IgD-negative memory B cell (primary cell): ENCODE measurements at regions not wholly inside any gene's neighbourhood (a gene's known extent, or its start where the extent isn't known, plus 50 kb on each side); places are given as distances from the start of the nearest gene placed in this dataset.

Experiments
- H3K27ac Mint-ChIP-seq, 3 donors: one replicate each; pipeline ENCODE4 v1.8.0; 2020 to 2022; ENCODE audit warnings: mild to moderate bottlenecking in 3 of 3, mixed read lengths in 3 of 3, moderate library complexity in 1 of 3
- H3K27me3 Mint-ChIP-seq: one replicate; pipeline ENCODE4 v1.8.0; 2021; ENCODE audit warnings: mixed read lengths
- H3K36me3 Mint-ChIP-seq: one replicate; pipeline ENCODE4 v1.8.0; 2020; ENCODE audit warnings: mild to moderate bottlenecking, mixed read lengths
- H3K4me1 Mint-ChIP-seq, 3 donors: one replicate each; pipeline ENCODE4 v1.8.0; 2020 to 2022; ENCODE audit warnings: mixed read lengths in 3 of 3, mild to moderate bottlenecking in 1 of 3
- H3K4me3 Mint-ChIP-seq, 4 donors: one replicate each; pipeline ENCODE4 v1.8.0; 2020 to 2022; ENCODE audit warnings: mild to moderate bottlenecking in 4 of 4, mixed read lengths in 4 of 4, moderate library complexity in 3 of 4
- H3K9me3 Mint-ChIP-seq, 3 donors: one replicate each; pipeline ENCODE4 v1.8.0; 2020 to 2021; ENCODE audit warnings: mixed read lengths in 3 of 3, mild to moderate bottlenecking in 1 of 3

DNA sequence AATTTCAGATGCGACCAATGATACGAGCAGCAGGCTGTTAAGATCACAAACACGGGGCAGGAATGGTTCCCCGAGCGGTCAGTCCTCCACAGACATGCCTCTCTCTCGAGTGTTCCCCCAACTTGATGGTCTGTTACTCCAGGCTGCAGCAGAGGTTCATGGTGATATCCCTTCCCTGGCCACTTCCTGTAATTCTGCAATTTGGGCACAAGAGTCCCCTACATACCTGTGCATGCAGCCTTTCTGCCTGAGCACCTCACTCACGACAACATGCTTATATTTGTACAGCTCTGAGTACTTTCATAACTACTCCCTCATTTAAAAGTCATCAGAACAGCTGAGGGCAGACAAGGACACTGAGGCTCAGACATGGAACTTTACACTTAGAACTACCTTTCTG lies 408.1 kb upstream of the NR2F2 start:
- Mint-ChIP-seq H3K36me3 (no peaks in the 10 kb centered on the region), H3K27ac (no peak overlapping the region), H3K9me3 (peaks cover 0 to 2% (median 2%) of the 10 kb centered on the region in 3 donors), H3K4me3 (no peak overlapping the region), H3K27me3 (no peaks in the 10 kb centered on the region), H3K4me1 (no peaks in the 10 kb centered on the region)

GRCh38 chr15:95923792-95924191 lies 406.7 kb upstream of the NR2F2 start:
- Mint-ChIP-seq H3K4me1 (no peaks in the 10 kb centered on the region), H3K9me3 (peaks cover 0 to 2% (median 2%) of the 10 kb centered on the region in 3 donors), H3K27me3 (no peaks in the 10 kb centered on the region), H3K27ac (peak overlapping the region in 1 of 3 donors; percentile 33), H3K4me3 (no peak overlapping the region), H3K36me3 (no peaks in the 10 kb centered on the region)

DNA sequence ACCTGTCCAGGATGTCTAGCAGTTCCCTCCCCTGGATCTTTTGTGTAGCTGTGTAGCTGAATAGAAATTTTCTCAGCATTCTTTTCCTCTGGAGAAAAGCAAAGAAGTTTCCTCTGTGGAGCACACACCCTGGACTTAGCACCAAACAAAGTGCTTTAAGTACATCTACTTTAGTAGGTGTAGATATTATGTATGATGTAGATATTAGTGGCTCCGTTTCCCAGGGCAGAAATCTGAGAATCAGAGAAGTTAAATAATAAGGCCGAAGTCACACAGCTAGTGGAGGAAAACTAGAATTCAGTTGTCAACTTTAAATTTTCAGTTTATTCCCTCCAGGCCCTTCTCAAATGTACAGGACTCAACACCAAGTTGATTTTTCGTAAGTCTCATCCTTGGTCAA lies 401.7 kb upstream of the NR2F2 start:
- H3K36me3 Mint-ChIP-seq = peaks cover 1% of the 10 kb centered on the region
- peaks cover 0 to 2% (median 0%) of the 10 kb centered on the region in 3 donors for H3K9me3 Mint-ChIP-seq
- H3K27ac Mint-ChIP-seq = no peak overlapping the region
- no peaks in the 10 kb centered on the region for H3K4me1 Mint-ChIP-seq
- no peaks in the 10 kb centered on the region for H3K27me3 Mint-ChIP-seq
- no peak overlapping the region for H3K4me3 Mint-ChIP-seq

GRCh38 chr15:95929232-95929846 lies 401.2 kb upstream of the NR2F2 start:
- H3K4me3 Mint-ChIP-seq = no peak overlapping the region

DNA sequence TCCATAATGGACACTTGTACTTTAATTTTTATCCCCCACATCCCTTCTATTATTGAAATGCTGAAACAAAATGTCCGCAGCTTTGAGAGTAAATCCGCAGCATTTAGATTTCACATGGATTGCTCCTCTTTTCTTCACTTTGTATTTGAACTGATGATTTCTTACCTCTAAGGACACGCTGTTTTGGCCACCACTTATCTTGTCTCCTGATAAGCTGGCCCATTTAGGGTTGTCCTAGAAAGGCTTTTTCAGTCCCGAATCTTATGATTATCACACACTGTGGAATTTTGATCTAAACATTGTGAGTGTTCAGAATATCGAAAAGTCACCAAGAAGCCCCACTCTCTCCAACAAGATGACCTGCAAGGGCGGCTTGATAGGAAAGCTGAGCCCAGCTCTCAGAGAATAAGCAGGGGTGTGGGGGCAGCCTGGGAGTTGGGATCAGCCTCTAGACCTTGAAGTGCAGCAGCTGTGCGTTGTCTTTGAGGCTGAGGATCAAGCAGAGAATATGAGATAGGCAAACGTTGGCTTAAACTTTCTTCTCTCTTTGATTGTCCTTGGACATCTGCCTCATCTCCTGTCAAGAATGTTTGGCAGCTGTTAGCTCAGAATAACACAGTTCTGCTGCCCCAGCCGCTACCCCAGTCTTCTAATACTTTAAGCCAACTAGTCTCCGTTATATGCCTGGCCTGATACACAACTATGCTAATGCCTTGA lies 399.7 kb upstream of the NR2F2 start:
- Mint-ChIP-seq H3K27ac (no peak overlapping the region), H3K4me1 (no peaks in the 10 kb centered on the region), H3K36me3 (peaks cover 1% of the 10 kb centered on the region), H3K4me3 (no peak overlapping the region), H3K9me3 (peaks cover 0 to 3% (median 2%) of the 10 kb centered on the region in 3 donors), H3K27me3 (no peaks in the 10 kb centered on the region)

More at GRCh38 chr15:95929232-95929846, 401.2 kb upstream of the NR2F2 start:
- Mint-ChIP-seq H3K27ac (no peak overlapping the region), H3K4me1 (no peaks in the 10 kb centered on the region), H3K9me3 (peaks cover 0 to 3% (median 2%) of the 10 kb centered on the region in 3 donors), H3K36me3 (peaks cover 1% of the 10 kb centered on the region), H3K27me3 (no peaks in the 10 kb centered on the region)

DNA sequence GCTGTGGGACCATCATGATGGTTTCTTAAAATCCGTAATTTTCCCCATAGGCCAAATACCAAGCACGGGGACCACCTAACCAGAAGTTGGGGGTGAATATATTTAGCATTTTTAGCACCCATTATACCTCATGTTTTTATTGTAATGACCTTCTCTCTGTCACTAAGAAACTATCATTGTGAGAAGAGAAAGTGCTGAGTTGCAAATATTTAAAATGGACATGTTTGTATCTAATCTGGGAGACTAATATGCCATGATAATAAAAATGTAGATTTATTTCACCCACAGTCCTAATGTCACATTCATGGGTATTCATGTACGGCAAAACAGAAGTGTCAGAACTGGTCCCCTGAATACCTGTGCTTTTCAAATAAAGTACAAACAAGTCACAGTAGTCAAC lies 398.9 kb upstream of the NR2F2 start:
- H3K4me1 Mint-ChIP-seq = no peaks in the 10 kb centered on the region
- H3K9me3 Mint-ChIP-seq = peaks cover 0 to 3% (median 0%) of the 10 kb centered on the region in 3 donors
- no peak overlapping the region for H3K27ac Mint-ChIP-seq
- no peaks in the 10 kb centered on the region for H3K27me3 Mint-ChIP-seq
- no peak overlapping the region for H3K4me3 Mint-ChIP-seq
- H3K36me3 Mint-ChIP-seq = peaks cover 1% of the 10 kb centered on the region

GRCh38 chr15:95932141-95932540 lies 398.4 kb upstream of the NR2F2 start:
- peaks cover 2% of the 10 kb centered on the region for H3K36me3 Mint-ChIP-seq
- no peak overlapping the region for H3K4me3 Mint-ChIP-seq
- peaks cover 0 to 3% (median 0%) of the 10 kb centered on the region in 3 donors for H3K9me3 Mint-ChIP-seq
- no peaks in the 10 kb centered on the region for H3K4me1 Mint-ChIP-seq
- no peak overlapping the region for H3K27ac Mint-ChIP-seq
- H3K27me3 Mint-ChIP-seq = no peaks in the 10 kb centered on the region

GRCh38 chr15:95932676-95933075 lies 397.8 kb upstream of the NR2F2 start:
- Mint-ChIP-seq H3K4me1 (no peaks in the 10 kb centered on the region), H3K36me3 (peaks cover 2% of the 10 kb centered on the region), H3K4me3 (no peak overlapping the region), H3K27me3 (no peaks in the 10 kb centered on the region), H3K9me3 (peaks cover 0 to 3% (median 0%) of the 10 kb centered on the region in 3 donors), H3K27ac (no peak overlapping the region)

GRCh38 chr15:95935852-95936251 lies 394.6 kb upstream of the NR2F2 start:
- Mint-ChIP-seq H3K36me3 (peaks cover 1% of the 10 kb centered on the region), H3K27ac (no peak overlapping the region), H3K4me3 (no peak overlapping the region), H3K27me3 (no peaks in the 10 kb centered on the region), H3K4me1 (no peaks in the 10 kb centered on the region), H3K9me3 (peaks cover 0 to 10% (median 0%) of the 10 kb centered on the region in 3 donors)

DNA sequence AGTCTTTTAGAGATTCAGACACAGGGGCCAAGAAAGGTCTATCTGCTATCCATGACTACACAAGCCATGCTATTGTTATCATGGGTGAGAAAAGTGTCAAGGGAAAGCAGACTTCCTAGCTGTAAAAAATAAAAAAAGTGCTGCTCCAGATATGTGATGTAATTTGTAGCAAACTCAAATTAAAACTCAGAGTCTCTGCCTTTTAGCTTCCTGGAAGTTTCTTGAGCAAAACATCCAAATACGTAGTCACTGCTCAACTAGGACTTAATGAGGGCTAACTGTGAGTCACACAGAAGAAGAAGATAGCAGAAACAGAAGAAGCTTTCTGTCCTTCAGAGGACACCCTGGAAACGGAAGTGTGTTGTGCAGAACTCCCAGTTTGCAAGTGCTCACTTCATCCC lies 393.4 kb upstream of the NR2F2 start:
- Mint-ChIP-seq H3K27ac (no peak overlapping the region), H3K36me3 (peaks cover 1% of the 10 kb centered on the region), H3K4me1 (no peaks in the 10 kb centered on the region), H3K27me3 (no peaks in the 10 kb centered on the region), H3K4me3 (no peak overlapping the region), H3K9me3 (peaks cover 0 to 10% (median 2%) of the 10 kb centered on the region in 3 donors)

DNA sequence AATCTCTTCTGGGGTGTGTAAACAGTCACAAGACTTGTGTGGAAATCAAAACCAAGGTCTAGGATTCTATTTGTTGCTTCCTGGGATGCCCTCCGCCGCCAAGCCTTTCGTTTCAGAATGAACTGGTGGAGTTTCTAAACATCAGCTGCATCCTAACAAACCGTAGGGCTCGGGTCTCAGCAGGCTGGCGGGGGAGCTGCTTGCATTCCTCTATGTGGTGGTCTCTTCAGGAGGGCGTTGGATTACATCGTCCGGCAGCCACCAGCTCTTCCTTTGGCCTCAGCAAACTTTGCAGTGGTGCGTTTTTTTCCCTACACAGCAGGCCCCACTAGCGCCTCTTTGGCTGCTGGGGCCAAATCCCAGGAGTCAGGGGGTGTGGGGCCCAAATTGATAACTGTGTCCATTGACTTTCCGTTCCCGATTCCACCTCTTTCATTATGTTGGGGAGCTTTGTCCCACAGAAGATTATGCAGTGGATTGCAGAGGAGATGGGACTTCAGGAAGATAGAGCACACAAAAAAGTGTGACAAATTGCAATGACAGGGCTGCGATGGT lies 390.0 kb upstream of the NR2F2 start:
- Mint-ChIP-seq H3K4me1 (no peaks in the 10 kb centered on the region), H3K36me3 (peaks cover 1% of the 10 kb centered on the region), H3K9me3 (peaks cover 2 to 8% (median 4%) of the 10 kb centered on the region in 3 donors), H3K4me3 (no peak overlapping the region), H3K27me3 (no peaks in the 10 kb centered on the region), H3K27ac (peak overlapping the region in 1 of 3 donors; percentile 59)

- peaks cover 2 to 7% (median 2%) of the 10 kb centered on the region in 3 donors for H3K9me3 Mint-ChIP-seq
- no peaks in the 10 kb centered on the region for H3K27me3 Mint-ChIP-seq
- no peaks in the 10 kb centered on the region for H3K36me3 Mint-ChIP-seq
- no peak overlapping the region for H3K27ac Mint-ChIP-seq
- H3K4me1 Mint-ChIP-seq = no peaks in the 10 kb centered on the region
- no peak overlapping the region for H3K4me3 Mint-ChIP-seq
These were observed 386.3 kb upstream of the NR2F2 start for GRCh38 chr15:95944193-95944592.

- no peak overlapping the region for H3K27ac Mint-ChIP-seq
- peaks cover 1 to 7% (median 2%) of the 10 kb centered on the region in 3 donors for H3K9me3 Mint-ChIP-seq
- H3K4me3 Mint-ChIP-seq = no peak overlapping the region
- no peaks in the 10 kb centered on the region for H3K27me3 Mint-ChIP-seq
- H3K4me1 Mint-ChIP-seq = no peaks in the 10 kb centered on the region
- no peaks in the 10 kb centered on the region for H3K36me3 Mint-ChIP-seq
These were observed 385.7 kb upstream of the NR2F2 start for GRCh38 chr15:95944661-95945255.

DNA sequence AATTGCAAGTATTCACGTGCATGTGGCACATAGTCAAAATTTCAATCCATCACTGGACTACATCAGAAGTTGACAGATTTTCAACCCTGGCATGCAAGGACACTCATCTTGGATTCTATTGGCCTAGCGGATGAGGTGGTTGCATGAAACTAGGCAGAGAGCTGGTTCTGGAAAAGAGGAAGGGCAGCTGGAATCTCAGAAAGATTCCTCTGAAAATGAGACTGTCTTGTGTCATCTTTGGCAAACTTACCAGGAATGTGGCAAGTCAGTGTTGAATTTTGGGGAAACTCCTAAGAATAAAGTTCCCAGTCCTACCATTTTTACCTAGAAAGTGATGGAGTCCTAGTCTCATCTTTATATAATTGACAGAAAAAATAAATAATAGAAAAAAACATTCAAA lies 384.3 kb upstream of the NR2F2 start:
- Mint-ChIP-seq H3K9me3 (peaks cover 1 to 7% (median 2%) of the 10 kb centered on the region in 3 donors), H3K4me1 (no peaks in the 10 kb centered on the region), H3K27me3 (no peaks in the 10 kb centered on the region), H3K4me3 (no peak overlapping the region), H3K27ac (no peak overlapping the region), H3K36me3 (no peaks in the 10 kb centered on the region)

- H3K4me3 Mint-ChIP-seq = no peak overlapping the region
- peaks cover 1 to 7% (median 2%) of the 10 kb centered on the region in 3 donors for H3K9me3 Mint-ChIP-seq
- H3K4me1 Mint-ChIP-seq = no peaks in the 10 kb centered on the region
- no peaks in the 10 kb centered on the region for H3K36me3 Mint-ChIP-seq
- no peaks in the 10 kb centered on the region for H3K27me3 Mint-ChIP-seq
- no peak overlapping the region for H3K27ac Mint-ChIP-seq
These were observed 383.6 kb upstream of the NR2F2 start for GRCh38 chr15:95946926-95947325.
